ENCODE measurements at regions not wholly inside any gene's neighbourhood (a gene's known extent, or its start where the extent isn't known, plus 50 kb on each side); places are given as distances from the start of the nearest gene placed in this dataset.
"Not testable (repeated sequence)": the region's sequence is repeated elsewhere in the genome, so short reads cannot be mapped to it uniquely, and the experiment has no call there.

GRCh38 chr16:88201611-88202010 is 181.1 kb upstream of the ZNF469 start:
- TF ChIP-seq YBX1 (IDR thresholded peaks at IDR 0.05); PML (IDR thresholded peaks at IDR 0.05; ENCODE audit: low read length); HDAC3 (IDR thresholded peaks at IDR 0.05; ENCODE audit: borderline replicate concordance, partially characterized antibody): not testable (repeated sequence)

Measured in K562 (cell line).